Left lung (tissue), 4 donors: ENCODE measurements at regions not wholly inside any gene's neighbourhood (a gene's known extent, or its start where the extent isn't known, plus 50 kb on each side); places are given as distances from the start of the nearest gene placed in this dataset.

Experiments
- ATAC-seq: fragments of 200-7000 bp; cut with Tn5 transposase; one replicate; pipeline ENCODE4 v1.9.1; 2020; ENCODE audit warnings: moderate library complexity
- DNase-seq, 4 donors: peaks; one replicate each; pipeline ENCODE4 v3.0.0-alpha.2; 2013 to 2020
- H3K27ac ChIP-seq, 2 donors: fragments of 200-600 bp; sonication (generic) in 1 of 2; one replicate each; pipeline versions ENCODE4 v1.5.0 to v1.8.0; 2020 to 2021
- H3K27me3 ChIP-seq, 2 donors: fragments of 200-600 bp; sonication (generic) in 1 of 2; one replicate each; pipeline versions ENCODE4 v1.5.0 to v1.8.0; 2020 to 2021
- H3K36me3 ChIP-seq, 2 donors: fragments of 200-600 bp; sonication (generic) in 1 of 2; one replicate each; pipeline versions ENCODE4 v1.5.0 to v1.8.0; 2020 to 2021
- H3K4me1 ChIP-seq, 2 donors: fragments of 200-600 bp; one replicate each; pipeline ENCODE4 v1.8.0; 2021
- H3K4me3 ChIP-seq, 2 donors: fragments of 200-600 bp; sonication (generic) in 1 of 2; one replicate each; pipeline versions ENCODE4 v1.5.0 to v1.8.0; 2020 to 2021; ENCODE audit warnings: mild to moderate bottlenecking in 1 of 2
- H3K9me3 ChIP-seq, 2 donors: fragments of 200-600 bp; sonication (generic) in 1 of 2; one replicate each; pipeline versions ENCODE4 v1.5.0 to v1.8.0; 2020 to 2021
- CTCF ChIP-seq, 2 donors: fragments of 200-600 bp; sonication (generic) in 1 of 2; IDR thresholded peaks; one replicate each; pipeline versions ENCODE4 v1.5.0 to v1.8.0; 2021; ENCODE audit warnings: antibody characterized with exemption in 2 of 2
- intact Hi-C, 2 donors: fragments of 100-400 bp; cut with DNase I; formaldehyde crosslinking; loops; one replicate each; pipeline versions ENCODE4 v1.11.2 to v1.14.2; 2022
- donor health status: DM: no; HTN: yes; CAD: no.
- donor health status: DM: no; HTN: no; CAD: no.

- H3K27me3 ChIP-seq = no peaks in the 10 kb centered on the region
- H3K4me1 ChIP-seq = peaks cover 0 to 7% of the 10 kb centered on the region in 2 donors
- H3K36me3 ChIP-seq = no peaks in the 10 kb centered on the region
- no peaks in the 10 kb centered on the region for H3K9me3 ChIP-seq
- ATAC-seq = no peak
- no peak for TF ChIP-seq CTCF (IDR thresholded peaks at IDR 0.05)
- DNase-seq = no peak
- intact Hi-C loops = no loop called here
- no peak overlapping the region for H3K4me3 ChIP-seq
- no peak overlapping the region for H3K27ac ChIP-seq
Observed at GRCh38 chr17:13407381-13407780, 194.3 kb downstream of the HS3ST3A1 start.

GRCh38 chr17:13405807-13406206 lies 195.9 kb downstream of the HS3ST3A1 start:
- intact Hi-C loops = no loop called here
- Histone ChIP-seq H3K27ac (no peak overlapping the region), H3K4me1 (no peaks in the 10 kb centered on the region), H3K9me3 (no peaks in the 10 kb centered on the region), H3K36me3 (no peaks in the 10 kb centered on the region), H3K4me3 (no peak overlapping the region), H3K27me3 (no peaks in the 10 kb centered on the region)
- ATAC-seq = no peak
- no peak for TF ChIP-seq CTCF (IDR thresholded peaks at IDR 0.05)
- DNase-seq = no peak

GRCh38 chr17:13405080-13405479 lies 196.6 kb downstream of the HS3ST3A1 start:
- Histone ChIP-seq H3K4me3 (no peak overlapping the region), H3K27ac (no peak overlapping the region), H3K27me3 (no peaks in the 10 kb centered on the region), H3K9me3 (no peaks in the 10 kb centered on the region), H3K36me3 (no peaks in the 10 kb centered on the region), H3K4me1 (no peaks in the 10 kb centered on the region)
- DNase-seq (no peak), ATAC-seq (no peak)
- TF ChIP-seq CTCF (IDR thresholded peaks at IDR 0.05) = no peak
- intact Hi-C loops = no loop called here

- intact Hi-C loops = no loop called here
- Histone ChIP-seq H3K36me3 (no peaks in the 10 kb centered on the region), H3K4me1 (no peaks in the 10 kb centered on the region), H3K9me3 (no peaks in the 10 kb centered on the region), H3K27ac (no peak overlapping the region), H3K4me3 (no peak overlapping the region), H3K27me3 (no peaks in the 10 kb centered on the region)
- ATAC-seq (no peak), DNase-seq (no peak)
- no peak for TF ChIP-seq CTCF (IDR thresholded peaks at IDR 0.05)
Observed at GRCh38 chr17:13403982-13404946, 197.5 kb downstream of the HS3ST3A1 start.

- no peak for TF ChIP-seq CTCF (IDR thresholded peaks at IDR 0.05)
- Histone ChIP-seq H3K4me3 (no peak overlapping the region), H3K27me3 (no peaks in the 10 kb centered on the region), H3K27ac (no peak overlapping the region), H3K4me1 (no peaks in the 10 kb centered on the region), H3K36me3 (no peaks in the 10 kb centered on the region), H3K9me3 (no peaks in the 10 kb centered on the region)
- intact Hi-C loops = no loop called here
- DNase-seq (no peak), ATAC-seq (no peak)
Observed at GRCh38 chr17:13400491-13400890, 201.2 kb downstream of the HS3ST3A1 start.
